ENCODE measurements at regions not wholly inside any gene's neighbourhood (a gene's known extent, or its start where the extent isn't known, plus 50 kb on each side); places are given as distances from the start of the nearest gene placed in this dataset.

GRCh38 chr12:90027041-90027440 is 318.4 kb upstream of the ATP2B1 start:
- no peak overlapping the region for H3K9ac ChIP-seq (ENCODE audit: low read length)
- H3K36me3 ChIP-seq (ENCODE audit: insufficient read depth, low read length): no peaks in the 10 kb centered on the region
- H2AFZ ChIP-seq (ENCODE audit: low read depth, low read length): no peak overlapping the region
- H3F3A ChIP-seq (ENCODE audit: insufficient read depth, low read length, poor library complexity, severe bottlenecking): no peaks in the 10 kb centered on the region
- H3K4me3 ChIP-seq (ENCODE audit: low read length): no peak overlapping the region
- no peak overlapping the region for H3K27ac ChIP-seq (ENCODE audit: low read length)
- H4K20me1 ChIP-seq (ENCODE audit: insufficient read depth): no peaks in the 10 kb centered on the region
- TF ChIP-seq EZH2 (IDR thresholded peaks at IDR 0.05; ENCODE audit: borderline replicate concordance, insufficient read depth, low read length, poor library complexity, severe bottlenecking): no peak
- TF ChIP-seq TAF1 (IDR thresholded peaks at IDR 0.05; ENCODE audit: low read depth): no peak
- TF ChIP-seq, protein P1, sequence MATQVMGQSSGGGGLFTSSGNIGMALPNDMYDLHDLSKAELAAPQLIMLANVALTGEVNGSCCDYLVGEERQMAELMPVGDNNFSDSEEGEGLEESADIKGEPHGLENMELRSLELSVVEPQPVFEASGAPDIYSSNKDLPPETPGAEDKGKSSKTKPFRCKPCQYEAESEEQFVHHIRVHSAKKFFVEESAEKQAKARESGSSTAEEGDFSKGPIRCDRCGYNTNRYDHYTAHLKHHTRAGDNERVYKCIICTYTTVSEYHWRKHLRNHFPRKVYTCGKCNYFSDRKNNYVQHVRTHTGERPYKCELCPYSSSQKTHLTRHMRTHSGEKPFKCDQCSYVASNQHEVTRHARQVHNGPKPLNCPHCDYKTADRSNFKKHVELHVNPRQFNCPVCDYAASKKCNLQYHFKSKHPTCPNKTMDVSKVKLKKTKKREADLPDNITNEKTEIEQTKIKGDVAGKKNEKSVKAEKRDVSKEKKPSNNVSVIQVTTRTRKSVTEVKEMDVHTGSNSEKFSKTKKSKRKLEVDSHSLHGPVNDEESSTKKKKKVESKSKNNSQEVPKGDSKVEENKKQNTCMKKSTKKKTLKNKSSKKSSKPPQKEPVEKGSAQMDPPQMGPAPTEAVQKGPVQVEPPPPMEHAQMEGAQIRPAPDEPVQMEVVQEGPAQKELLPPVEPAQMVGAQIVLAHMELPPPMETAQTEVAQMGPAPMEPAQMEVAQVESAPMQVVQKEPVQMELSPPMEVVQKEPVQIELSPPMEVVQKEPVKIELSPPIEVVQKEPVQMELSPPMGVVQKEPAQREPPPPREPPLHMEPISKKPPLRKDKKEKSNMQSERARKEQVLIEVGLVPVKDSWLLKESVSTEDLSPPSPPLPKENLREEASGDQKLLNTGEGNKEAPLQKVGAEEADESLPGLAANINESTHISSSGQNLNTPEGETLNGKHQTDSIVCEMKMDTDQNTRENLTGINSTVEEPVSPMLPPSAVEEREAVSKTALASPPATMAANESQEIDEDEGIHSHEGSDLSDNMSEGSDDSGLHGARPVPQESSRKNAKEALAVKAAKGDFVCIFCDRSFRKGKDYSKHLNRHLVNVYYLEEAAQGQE (IDR thresholded peaks at IDR 0.05; ENCODE audit: borderline replicate concordance): no peak
- TF ChIP-seq EP300 (conservative IDR thresholded peaks at IDR 0.05; ENCODE audit: poor library complexity, severe bottlenecking): no peak
- no peak for TF ChIP-seq MXI1 (conservative IDR thresholded peaks at IDR 0.05; ENCODE audit: poor library complexity, severe bottlenecking)
- TF ChIP-seq CTCF (IDR thresholded peaks at IDR 0.05; ENCODE audit: poor library complexity, severe bottlenecking): no peak
- no peak for TF ChIP-seq POLR2AphosphoS5 (IDR thresholded peaks at IDR 0.05)
- TF ChIP-seq SMC3 (conservative IDR thresholded peaks at IDR 0.05; ENCODE audit: poor library complexity): no peak
- no peak for TF ChIP-seq RAD21 (conservative IDR thresholded peaks at IDR 0.05)
- H3K9me2 ChIP-seq (ENCODE audit: insufficient read depth, low read length): no peaks in the 10 kb centered on the region
- no peaks in the 10 kb centered on the region for H3K27me3 ChIP-seq (ENCODE audit: insufficient read depth, low read depth, low read length)
- no peaks in the 10 kb centered on the region for H3K79me2 ChIP-seq (replicated peaks; ENCODE audit: insufficient read depth, low read length)
- no peaks in the 10 kb centered on the region for H3K9me3 ChIP-seq (ENCODE audit: low read length)
- no peak overlapping the region for H3K4me2 ChIP-seq (ENCODE audit: low read length)

DNA sequence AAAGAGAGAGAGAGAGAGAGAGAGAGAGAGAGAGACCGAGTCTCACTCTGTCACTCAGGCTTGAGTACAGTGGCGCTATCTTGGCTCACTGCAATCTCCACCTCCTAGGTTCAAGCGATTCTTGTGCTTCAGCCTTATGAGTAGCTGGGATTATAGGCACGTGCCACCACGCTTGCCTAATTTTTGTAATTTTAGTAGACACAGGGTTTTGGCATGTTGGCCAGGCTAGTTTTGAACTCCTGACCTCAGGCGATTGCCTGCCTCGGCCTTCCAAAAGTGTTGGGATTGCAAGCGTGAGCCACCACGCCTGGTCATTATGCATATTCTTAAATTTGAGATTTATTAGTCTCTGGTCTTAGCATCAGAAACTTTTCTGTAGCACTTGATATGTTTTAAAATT is 317.9 kb upstream of the ATP2B1 start:
- Histone ChIP-seq H3F3A (ENCODE audit: insufficient read depth, low read length, poor library complexity, severe bottlenecking) (no peaks in the 10 kb centered on the region), H3K79me2 (replicated peaks; ENCODE audit: insufficient read depth, low read length) (no peaks in the 10 kb centered on the region), H3K27me3 (ENCODE audit: insufficient read depth, low read depth, low read length) (no peaks in the 10 kb centered on the region), H3K9me2 (ENCODE audit: insufficient read depth, low read length) (no peaks in the 10 kb centered on the region), H3K27ac (ENCODE audit: low read length) (no peak overlapping the region), H2AFZ (ENCODE audit: low read depth, low read length) (no peak overlapping the region), H4K20me1 (ENCODE audit: insufficient read depth) (no peaks in the 10 kb centered on the region), H3K9me3 (ENCODE audit: low read length) (no peaks in the 10 kb centered on the region), H3K4me2 (ENCODE audit: low read length) (no peak overlapping the region), H3K36me3 (ENCODE audit: insufficient read depth, low read length) (no peaks in the 10 kb centered on the region), H3K9ac (ENCODE audit: low read length) (no peak overlapping the region), H3K4me3 (ENCODE audit: low read length) (no peak overlapping the region)
- TF ChIP-seq, protein P1 (IDR thresholded peaks at IDR 0.05; ENCODE audit: borderline replicate concordance): no peak
- TF ChIP-seq EZH2 (IDR thresholded peaks at IDR 0.05; ENCODE audit: borderline replicate concordance, insufficient read depth, low read length, poor library complexity, severe bottlenecking): no peak
- no peak for TF ChIP-seq MXI1 (conservative IDR thresholded peaks at IDR 0.05; ENCODE audit: poor library complexity, severe bottlenecking)
- no peak for TF ChIP-seq EP300 (conservative IDR thresholded peaks at IDR 0.05; ENCODE audit: poor library complexity, severe bottlenecking)
- no peak for TF ChIP-seq POLR2AphosphoS5 (IDR thresholded peaks at IDR 0.05)
- no peak for TF ChIP-seq SMC3 (conservative IDR thresholded peaks at IDR 0.05; ENCODE audit: poor library complexity)
- TF ChIP-seq CTCF (IDR thresholded peaks at IDR 0.05; ENCODE audit: poor library complexity, severe bottlenecking): no peak
- no peak for TF ChIP-seq TAF1 (IDR thresholded peaks at IDR 0.05; ENCODE audit: low read depth)

All from neural cell (in vitro differentiated cells).